ENCODE measurements at regions not wholly inside any gene's neighbourhood (a gene's known extent, or its start where the extent isn't known, plus 50 kb on each side); places are given as distances from the start of the nearest gene placed in this dataset.
A peak's percentile ranks its signal among the peaks of the same experiment; 100 is the strongest.
"Not testable (repeated sequence)": the region's sequence is repeated elsewhere in the genome, so short reads cannot be mapped to it uniquely, and the experiment has no call there.

DNA sequence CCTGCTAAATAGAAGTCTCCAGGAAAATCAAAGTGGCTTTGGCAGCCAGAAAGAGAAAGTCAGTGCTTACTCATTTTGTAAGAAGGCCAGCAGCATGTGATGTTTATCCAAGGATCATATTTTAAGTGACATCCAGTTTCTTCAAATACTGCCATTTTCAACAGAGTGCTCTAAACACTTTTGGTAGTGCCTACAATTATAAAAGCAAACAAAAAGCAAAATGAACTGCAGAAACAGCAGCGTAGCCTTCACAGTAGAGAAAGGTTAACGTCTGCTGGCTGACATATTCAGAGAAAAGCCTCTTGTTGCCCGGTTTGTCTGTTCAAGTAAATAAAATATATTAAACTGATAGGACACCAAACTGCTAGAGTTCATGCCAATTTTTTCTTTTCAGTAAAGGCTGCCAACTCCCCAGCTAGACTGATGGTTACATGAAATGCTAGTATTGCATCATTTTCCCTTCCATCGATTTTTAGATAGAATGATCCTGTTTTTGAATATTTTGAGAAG is 705.7 kb upstream of the SLC35B3 start:
- DNase-seq (ENCODE audit: low read depth in 4 of 4, low spot score in 2 of 4): no peak

DNA sequence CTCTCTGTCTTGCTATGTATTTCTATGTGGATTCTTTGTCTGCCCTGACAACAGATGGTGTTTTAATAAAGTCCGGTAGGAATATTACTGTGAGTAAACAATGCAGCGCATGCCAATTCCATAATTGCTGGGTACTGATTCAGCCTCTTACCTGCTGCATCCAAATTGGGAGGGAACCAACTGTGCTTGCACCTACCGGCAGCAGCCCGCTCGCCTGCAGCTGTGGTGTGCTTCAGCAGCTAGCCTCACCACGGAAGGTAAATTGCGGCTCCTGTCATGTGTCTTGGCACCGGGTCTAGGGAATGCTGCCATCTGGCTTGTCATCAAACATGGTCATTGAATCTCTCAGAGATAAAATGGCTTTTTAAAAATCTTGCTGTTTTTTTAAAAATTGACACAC is 704.8 kb upstream of the SLC35B3 start:
- DNase-seq (ENCODE audit: low read depth in 4 of 4, low spot score in 2 of 4): no peak

DNA sequence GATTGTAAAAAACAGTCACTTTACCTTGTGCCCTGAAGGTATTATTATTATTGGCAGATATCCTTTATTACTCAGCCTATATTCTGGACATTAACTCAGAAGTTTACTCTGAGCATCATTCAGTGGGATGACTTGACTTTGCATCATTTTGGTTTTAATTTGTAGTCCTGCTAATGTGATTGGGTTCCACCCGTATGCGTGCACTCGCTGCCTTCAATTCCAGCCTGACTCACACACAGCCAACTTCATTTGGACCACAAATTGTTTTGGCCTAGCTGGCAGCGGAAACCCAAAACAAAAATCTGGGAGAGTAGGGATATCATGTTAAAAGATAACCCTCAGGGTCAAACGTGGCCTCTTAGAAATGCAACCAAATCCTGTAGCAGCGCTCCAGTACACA is 704.4 kb upstream of the SLC35B3 start:
- no peak for DNase-seq (ENCODE audit: low read depth in 4 of 4, low spot score in 2 of 4)

DNA sequence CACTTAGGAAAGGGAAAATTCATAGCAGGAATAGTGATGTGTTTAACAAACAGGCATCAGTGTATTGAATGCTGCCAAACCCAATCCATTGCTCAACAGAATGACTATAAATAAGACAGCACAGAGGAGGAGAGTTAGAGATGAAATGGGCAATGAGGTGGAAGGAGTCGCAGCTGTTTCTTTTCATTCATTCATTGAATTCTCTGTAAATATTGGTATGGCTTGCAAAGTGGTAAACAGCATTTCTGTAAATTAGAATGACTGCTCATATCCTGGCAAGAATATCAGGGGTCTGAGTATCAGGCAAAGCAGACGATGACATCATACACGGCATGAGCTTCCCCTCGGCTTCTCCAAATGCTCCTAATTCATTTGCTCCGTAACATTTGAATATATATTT is 703.6 kb upstream of the SLC35B3 start:
- DNase-seq (ENCODE audit: low read depth in 4 of 4, low spot score in 2 of 4): no peak

DNA sequence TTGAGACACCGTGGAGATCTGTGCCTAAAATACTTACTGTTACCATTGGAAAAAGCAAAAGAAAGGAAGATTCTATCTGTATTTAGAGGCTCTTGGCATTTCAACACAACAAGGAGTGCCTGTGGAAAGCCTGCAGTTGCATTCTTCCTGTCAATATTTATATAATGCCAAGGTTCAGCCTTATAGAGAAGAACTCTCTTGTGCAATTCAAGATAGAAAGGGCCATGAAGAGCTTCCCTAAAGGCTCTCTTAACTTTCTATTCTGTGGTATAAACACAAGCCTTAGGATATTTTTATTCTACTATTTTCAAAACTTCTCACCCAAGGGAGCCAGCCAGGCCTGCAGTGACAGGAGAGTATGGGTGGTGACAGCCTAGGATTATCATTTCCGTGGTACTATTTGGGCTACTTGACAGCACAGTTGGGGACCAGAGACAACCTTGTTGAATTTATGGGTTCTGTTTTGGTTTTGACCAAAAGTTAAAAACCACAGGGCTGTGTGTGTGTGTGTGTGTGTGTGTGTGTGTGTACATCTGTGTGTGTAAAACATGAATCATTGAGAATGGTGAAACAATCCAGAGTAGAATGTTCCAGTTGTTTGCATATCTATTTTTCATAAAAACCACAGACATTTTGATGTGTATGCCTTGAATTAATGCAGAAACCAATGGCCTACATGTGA is 700.9 kb upstream of the SLC35B3 start:
- no peak for DNase-seq (ENCODE audit: low read depth in 4 of 4, low spot score in 2 of 4)

DNA sequence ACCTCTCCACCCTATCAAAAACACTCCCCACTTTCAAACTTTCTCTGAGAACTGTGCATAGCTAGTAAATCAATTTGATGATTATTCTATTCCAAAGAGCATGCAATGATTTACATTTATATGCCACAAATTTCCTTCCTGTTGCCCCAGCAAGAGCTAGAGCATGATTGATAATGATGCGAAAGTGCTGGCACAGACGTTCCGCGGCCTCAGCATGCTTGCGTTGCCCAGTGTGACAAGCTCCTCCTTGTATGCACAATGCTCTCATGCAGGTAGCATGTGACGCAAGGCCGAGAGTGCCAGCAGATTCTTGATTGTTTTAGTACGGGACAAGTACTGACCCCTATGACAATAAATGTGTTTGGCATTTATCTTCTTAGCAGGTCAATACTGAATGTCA is 696.3 kb upstream of the SLC35B3 start:
- DNase-seq (ENCODE audit: low read depth in 4 of 4, low spot score in 2 of 4): peak in 1 of 4 donors; percentile 24

DNA sequence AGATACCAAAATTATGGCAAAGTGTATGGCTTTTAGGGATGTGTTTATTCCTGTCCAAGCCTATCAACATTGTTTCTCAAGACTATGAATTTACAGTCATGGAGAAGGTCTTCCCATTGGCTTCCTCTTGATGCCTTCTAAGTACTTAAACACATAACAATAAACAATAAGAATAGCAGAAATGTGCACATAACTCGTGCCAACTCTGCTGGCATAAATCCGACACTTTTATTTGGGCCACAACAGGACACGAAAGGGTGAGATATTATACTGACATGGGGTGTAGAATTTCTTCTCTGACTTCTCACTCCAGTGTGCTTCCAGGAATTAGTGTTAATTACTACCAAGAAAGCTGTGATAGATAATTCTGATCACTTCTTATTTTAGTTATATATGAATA is 695.9 kb upstream of the SLC35B3 start:
- DNase-seq (ENCODE audit: low read depth in 4 of 4, low spot score in 2 of 4): no peak

DNA sequence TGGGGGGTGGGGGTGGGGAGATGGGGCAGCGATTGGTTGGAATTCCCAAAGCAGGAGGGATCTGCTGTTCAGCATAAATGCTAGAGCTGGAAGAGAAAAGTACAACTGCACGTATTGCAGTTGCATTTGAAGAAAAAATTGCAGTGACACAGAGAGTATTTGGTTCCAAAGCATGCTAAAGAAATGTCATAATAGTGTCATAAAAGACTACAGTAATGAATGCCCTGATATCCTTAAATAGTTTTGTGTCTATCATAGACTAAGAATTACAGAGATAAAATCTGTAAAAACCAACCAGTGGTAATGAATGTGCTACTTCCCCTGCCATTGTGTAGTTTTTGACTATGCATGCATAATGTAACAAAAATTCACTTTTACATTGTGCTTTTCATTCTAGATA is 693.6 kb upstream of the SLC35B3 start:
- no peak for DNase-seq (ENCODE audit: low read depth in 4 of 4, low spot score in 2 of 4)

DNA sequence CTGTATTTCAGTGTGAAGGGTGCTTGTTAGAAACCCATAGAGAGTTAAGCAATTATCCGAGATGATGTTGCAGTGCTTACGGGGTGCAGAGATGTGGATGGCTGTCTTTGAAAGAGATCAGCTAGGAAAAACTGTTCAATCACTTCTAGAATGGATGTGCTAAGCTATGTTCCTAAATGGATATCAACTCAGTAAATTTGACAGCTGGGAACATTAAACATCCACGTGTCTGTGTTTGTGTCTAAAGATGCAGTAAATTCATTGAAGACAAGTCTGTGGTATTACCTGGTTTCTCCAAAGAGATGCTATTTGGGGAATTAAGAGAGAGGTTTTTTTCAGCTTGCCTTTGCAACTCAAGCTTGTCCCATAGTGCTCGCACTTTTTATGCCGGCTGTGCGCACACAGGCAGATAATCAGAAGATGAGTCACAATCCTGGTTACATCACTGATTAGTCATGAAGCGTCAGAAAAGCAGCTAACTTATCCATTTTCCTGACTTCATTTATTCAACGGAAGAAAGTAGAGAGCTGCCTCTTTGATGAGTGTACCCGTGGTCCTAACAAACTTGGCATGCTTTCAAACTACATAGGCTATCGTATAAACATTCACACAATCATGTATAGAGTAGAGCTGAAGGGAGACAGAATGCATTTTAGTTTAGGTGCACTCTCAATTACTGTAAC is 691.7 kb upstream of the SLC35B3 start:
- DNase-seq (ENCODE audit: low read depth in 4 of 4, low spot score in 2 of 4): no peak

DNA sequence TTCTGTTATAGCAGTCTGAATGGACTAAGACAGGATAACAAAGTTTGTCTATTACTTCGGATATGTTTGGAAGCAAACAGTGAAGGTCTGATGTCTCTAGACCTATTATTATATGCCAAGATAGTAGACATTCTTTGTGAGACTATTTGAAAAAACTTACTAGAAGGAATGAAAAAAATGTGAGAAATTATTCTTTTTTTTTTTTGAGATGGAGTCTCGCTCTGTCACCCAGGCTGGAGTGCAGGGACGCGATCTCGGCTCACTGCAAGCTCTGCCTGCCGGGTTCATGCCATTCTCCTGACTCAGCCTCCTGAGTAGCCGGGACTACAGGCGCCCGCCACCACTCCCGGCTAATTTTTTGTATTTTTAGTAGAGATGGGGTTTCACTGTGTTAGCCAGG is 690.7 kb upstream of the SLC35B3 start:
- DNase-seq (ENCODE audit: low read depth in 4 of 4, low spot score in 2 of 4): not testable (repeated sequence)

DNA sequence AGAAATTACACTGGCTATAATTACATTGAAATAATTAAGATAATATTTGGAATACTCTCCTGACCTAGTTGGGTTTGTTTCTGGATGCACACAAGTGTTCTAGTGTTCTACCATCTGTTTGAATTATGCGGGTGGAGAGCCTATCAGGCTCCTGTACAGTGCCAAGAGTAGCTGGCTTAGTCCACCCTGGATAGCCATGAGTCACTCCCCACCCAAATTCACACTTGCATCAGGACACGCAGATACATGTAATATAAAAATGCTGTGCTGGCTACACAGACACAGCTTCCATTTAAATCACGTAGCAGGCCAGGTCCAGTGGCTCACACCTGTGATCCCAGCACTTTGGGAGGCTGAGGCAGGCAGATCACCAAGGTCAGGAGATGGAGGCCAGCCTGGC is 686.2 kb upstream of the SLC35B3 start:
- no peak for DNase-seq (ENCODE audit: low read depth in 4 of 4, low spot score in 2 of 4)

DNA sequence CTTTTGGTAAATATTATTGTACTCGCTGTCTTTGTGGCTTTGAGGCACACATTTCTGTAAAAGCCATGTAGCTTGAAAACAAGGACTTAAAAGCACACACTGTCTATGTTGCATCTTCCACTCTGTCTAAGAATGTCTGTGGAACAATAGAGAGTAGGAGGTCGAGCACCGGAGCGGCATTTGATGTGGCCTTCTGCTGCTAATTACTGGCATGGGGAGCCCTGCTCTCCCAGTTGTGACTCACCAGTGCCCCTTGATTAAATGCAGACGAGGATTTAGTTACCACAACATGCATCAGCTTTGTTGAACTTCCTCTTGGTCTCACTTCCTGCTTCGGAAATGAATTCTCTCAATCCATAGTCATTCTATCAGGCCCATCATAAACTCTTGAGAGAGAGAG is 680.7 kb upstream of the SLC35B3 start:
- no peak for DNase-seq (ENCODE audit: low read depth in 4 of 4, low spot score in 2 of 4)

DNA sequence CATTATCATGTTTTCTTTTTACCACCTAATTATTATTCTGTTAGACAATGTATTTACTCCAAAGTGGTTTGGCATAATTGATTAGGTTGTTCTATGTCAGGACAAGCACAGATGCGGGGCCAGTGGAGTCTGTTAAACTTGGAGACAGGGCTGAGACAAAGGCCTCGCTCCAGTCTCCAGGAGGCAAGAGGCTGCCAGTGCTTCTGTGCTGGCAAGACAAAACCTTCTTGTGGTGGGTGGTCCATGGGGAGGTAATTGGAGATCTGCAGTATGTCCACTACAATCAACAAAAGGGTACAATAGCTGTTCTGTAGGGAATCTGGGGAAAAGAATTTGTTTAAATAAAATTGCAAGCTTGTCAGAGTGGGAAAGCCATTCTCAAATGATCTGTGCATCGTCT is 677.2 kb upstream of the SLC35B3 start:
- no peak for DNase-seq (ENCODE audit: low read depth in 4 of 4, low spot score in 2 of 4)

DNA sequence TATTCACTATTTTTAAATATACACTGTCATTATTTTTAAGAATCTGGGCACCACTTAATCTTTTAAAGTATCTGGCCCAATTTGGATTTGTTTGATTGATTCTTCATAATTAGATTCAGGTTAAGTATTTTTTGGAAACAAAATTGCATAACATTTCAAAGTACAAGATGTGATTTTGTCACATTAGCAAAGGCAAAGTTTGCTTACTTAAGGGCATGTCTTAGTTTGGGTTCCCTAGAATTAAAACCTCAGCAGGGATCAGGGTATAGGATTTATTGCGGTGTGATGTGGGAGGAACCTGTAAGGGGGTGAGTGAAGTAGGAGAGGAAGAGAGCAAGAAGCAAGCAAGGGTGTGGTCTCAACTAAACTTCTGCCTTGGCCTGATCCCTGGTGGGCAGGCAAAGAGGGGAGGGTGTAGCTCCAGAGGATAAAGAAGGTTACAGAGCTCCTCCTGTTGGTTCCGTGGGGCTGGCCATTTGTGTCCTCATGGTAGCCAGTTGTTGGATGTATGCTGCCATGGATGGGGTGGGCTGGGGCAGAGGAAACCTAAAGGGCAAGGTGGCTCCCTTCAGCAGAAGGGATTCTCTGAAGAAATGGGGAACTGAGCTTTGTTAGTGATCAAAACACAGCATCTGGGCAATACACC is 668.7 kb upstream of the SLC35B3 start:
- no peak for DNase-seq (ENCODE audit: low read depth in 4 of 4, low spot score in 2 of 4)

DNA sequence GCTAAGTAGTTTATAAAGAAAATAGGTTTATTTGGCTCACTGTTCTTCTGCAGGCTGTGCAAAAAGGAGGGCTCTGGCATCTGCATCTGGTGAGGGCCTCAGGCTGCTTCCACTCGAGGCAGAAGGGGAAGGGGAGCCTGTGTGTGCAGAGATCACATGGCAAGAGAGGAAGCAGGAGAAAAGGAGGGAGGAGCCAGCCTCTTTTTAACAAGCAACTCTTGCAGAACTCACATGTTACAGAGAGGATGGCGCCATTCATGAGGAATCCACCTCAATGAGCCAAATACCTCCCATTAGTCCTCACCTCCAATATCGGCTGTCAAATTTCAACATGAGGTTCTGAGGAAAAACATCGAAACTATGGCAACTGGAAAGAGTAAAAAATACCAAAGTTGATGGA is 666.6 kb upstream of the SLC35B3 start:
- no peak for DNase-seq (ENCODE audit: low read depth in 4 of 4, low spot score in 2 of 4)

DNA sequence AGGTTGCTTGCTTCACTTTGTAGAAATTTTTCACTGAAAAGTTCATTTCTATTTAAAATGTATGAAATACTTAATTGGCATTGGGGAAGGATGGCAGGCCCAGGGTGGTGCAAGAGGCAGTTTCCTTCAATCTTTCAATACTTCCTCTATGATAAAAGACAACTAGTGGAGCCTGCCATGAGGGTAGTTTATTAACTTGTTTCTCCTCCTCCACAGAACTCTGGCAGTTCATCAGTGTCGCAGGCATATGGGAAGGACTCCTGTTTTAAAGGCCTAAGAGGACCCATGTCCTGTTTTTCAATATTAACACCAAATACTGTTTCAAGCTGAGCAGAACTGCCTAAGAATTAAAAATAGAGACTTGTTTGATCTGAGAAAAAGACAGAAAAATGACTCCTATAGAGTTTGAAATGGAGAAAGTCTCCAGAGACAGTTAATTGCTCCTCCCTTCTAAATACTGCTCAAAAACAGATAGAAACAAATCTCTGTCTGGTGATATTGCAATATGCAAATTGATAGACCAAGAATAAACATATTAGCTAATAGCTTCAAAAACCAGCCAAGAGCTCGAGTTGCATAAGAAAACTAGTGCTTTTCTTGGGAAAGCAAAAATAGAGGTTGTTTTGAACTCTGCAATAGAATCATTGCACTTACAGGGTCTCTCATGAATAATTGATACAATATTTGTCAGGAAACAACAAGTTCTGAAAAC is 665.7 kb upstream of the SLC35B3 start:
- no peak for DNase-seq (ENCODE audit: low read depth in 4 of 4, low spot score in 2 of 4)

DNA sequence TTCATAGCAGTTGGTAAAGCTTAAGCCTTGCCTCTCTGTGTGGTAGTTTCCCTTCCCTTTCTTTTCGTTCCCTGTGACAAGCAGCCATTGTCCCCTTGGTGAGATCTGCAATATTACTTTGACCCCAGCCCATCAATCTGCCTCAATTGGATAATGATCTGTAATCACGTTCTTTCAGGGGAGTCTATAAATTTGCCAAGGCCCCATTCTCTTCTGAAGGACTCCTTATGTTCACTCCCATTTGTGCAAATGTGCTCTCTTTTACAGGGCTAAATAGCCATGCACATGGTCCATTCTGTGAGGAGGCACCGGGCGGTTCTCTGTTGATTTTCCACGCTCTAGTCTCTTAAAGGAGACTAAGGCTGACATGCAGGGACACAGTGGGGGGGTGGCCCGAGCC is 660.4 kb upstream of the SLC35B3 start:
- DNase-seq (ENCODE audit: low read depth in 4 of 4, low spot score in 2 of 4): no peak

DNA sequence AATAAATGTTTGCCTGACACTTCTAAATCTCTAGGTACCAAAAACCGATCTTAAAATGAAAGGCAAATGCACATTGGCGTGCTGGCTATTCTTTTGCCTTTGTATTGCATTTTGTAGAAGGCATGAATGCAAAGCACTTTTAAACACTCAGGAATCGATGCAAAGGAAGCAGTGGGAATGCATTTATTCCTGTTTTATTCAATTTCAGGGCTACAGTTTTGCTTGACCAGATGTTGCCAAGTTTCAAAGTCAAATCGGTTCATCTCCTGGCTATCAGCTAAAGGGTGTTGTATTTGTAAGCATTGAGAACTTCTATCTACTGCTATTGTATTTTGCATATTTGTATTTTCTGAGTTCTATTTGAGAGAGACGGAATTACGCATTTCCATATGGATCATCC is 659.8 kb upstream of the SLC35B3 start:
- DNase-seq (ENCODE audit: low read depth in 4 of 4, low spot score in 2 of 4): no peak

DNA sequence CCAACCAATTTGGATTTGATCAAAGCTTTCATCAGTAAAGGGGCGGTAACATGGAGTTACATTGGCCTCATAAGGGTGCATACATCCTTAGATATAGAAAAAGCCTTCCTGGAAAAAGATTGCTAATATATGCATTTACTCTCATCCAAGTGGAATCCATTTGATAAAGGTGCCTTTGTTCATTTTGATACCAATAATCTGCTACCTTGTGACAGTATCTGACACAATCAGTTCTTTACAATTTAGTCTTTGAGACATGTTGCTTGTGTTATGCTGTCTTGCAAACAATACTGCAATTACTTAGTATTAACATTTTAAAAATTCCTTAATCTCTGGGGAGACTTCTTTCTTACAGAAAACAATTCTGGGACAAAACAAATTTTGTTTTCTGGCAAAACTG is 654.4 kb upstream of the SLC35B3 start:
- no peak for DNase-seq (ENCODE audit: low read depth in 4 of 4, low spot score in 2 of 4)

DNA sequence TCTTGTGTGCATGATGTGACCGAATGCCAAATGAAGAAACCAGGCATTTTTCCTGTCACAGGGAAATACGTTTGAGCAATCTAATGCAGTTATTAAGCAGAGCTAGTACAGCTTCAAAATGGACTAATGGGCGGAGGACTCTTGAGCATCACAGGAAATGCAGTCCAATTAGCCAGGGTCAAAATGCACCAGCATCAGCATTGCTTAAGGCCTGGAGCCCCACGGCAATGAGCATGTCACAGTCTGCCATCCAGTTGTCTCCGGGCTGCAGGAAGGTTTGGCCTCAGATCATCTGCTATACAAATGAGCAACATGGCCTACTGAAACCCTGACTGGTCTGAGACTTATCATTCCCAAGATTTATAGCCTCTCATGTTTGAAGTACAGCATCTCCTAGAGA is 652.1 kb upstream of the SLC35B3 start:
- no peak for DNase-seq (ENCODE audit: low read depth in 4 of 4, low spot score in 2 of 4)

DNA sequence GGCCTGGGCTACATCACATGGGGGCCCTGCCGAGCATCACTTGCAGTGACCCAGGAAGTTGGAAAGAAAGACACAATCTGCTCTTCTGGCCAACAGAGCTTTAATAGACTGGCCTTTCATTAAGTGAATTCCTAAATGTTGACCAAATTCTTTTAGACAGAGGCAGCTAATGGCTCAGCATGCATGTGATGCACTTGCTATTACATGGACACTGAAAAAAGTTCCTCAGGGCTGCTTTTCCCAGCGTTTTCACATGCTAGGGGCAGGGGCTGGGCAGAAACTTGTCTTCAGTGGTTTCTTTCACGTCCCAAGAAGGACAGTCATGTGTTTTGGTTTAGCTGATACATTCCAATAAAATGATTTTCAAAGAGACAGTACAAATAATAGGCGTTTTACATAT is 651.0 kb upstream of the SLC35B3 start:
- no peak for DNase-seq (ENCODE audit: low read depth in 4 of 4, low spot score in 2 of 4)
